ENCODE measurements at regions not wholly inside any gene's neighbourhood (a gene's known extent, or its start where the extent isn't known, plus 50 kb on each side); places are given as distances from the start of the nearest gene placed in this dataset.

DNA sequence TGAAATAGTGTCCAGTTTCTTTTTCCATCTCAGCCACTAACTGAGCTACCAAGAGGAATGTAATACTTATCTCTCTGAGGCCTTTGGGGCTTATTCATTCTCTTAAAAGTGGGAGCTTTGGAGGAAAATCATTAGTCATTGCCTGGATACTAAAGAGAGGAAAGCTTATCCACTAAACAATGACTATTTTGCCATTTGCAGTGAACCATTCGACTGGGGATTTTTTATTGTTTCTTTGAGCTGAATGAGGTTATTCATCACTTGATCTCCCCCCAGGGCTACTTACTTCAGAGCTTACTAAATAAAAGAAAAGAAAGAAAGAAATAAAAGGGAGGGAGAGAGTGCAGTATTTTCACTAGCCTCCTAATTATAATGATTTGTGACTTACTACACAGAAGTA is 1329.5 kb upstream of the TENM3 start:
- no peak for TF ChIP-seq ZNF274 (IDR thresholded peaks at IDR 0.05; ENCODE audit: low read depth, low read length)
- TF ChIP-seq POLR2A (IDR thresholded peaks at IDR 0.05; ENCODE audit: borderline replicate concordance, extremely low read depth, insufficient read depth, insufficient read length): no peak
- TF ChIP-seq YY1 (IDR thresholded peaks at IDR 0.05; ENCODE audit: extremely low read depth, insufficient replicate concordance, low read depth, low read length): no peak
- no peak for TF ChIP-seq REST (IDR thresholded peaks at IDR 0.05; ENCODE audit: low read depth)
- no peak for TF ChIP-seq CTCF (IDR thresholded peaks at IDR 0.05 in 2 of 3, conservative IDR thresholded peaks at IDR 0.05 in 1 of 3; ENCODE audit: borderline replicate concordance in 1 of 3, insufficient read depth in 1 of 3, low read depth in 2 of 3, low read length in 2 of 3)
- no peak for TF ChIP-seq MAX (IDR thresholded peaks at IDR 0.05)
- no peak for TF ChIP-seq POLR2AphosphoS5 (IDR thresholded peaks at IDR 0.05; ENCODE audit: low read depth, low read length)
- no peak for TF ChIP-seq EZH2 (IDR thresholded peaks at IDR 0.05)
- TF ChIP-seq SIN3A (IDR thresholded peaks at IDR 0.05; ENCODE audit: low read depth): no peak
- TF ChIP-seq EGR1 (IDR thresholded peaks at IDR 0.05; ENCODE audit: low read depth): no peak
- no peak for TF ChIP-seq EZH2phosphoT487 (IDR thresholded peaks at IDR 0.05; ENCODE audit: borderline replicate concordance)
- TF ChIP-seq CEBPB (IDR thresholded peaks at IDR 0.05; ENCODE audit: low read depth): no peak

Data from HCT116 (cell line).